Neural cell (in vitro differentiated cells): ENCODE measurements at regions not wholly inside any gene's neighbourhood (a gene's known extent, or its start where the extent isn't known, plus 50 kb on each side); places are given as distances from the start of the nearest gene placed in this dataset.

ENCODE experiments used
- CTCF ChIP-seq: fragments of 450-650 bp; IDR thresholded peaks from 2 replicates; pipeline ENCODE4 v1.5.1; 2014; ENCODE audit warnings: antibody characterized with exemption, mild to moderate bottlenecking, moderate library complexity; ENCODE audit not compliant: poor library complexity, severe bottlenecking
- EZH2 ChIP-seq: fragments of 200-600, 300-800 bp; shearing (Covaris generic), sonication (generic); IDR thresholded peaks from 2 replicates; pipeline ENCODE4 v1.6.1; 2014; ENCODE audit warnings: antibody characterized with exemption, low read length, borderline replicate concordance, mild to moderate bottlenecking; ENCODE audit not compliant: insufficient read depth, poor library complexity, severe bottlenecking
- POLR2AphosphoS5 ChIP-seq: IDR thresholded peaks from 2 replicates; pipeline ENCODE4 v1.6.1; 2012
- RAD21 ChIP-seq: fragments of 450-650 bp; conservative IDR thresholded peaks from 2 replicates; pipeline ENCODE4 v1.6.1; 2014; ENCODE audit warnings: antibody characterized with exemption, mild to moderate bottlenecking, moderate library complexity
- SMC3 ChIP-seq: fragments of 450-650 bp; conservative IDR thresholded peaks from 2 replicates; pipeline ENCODE4 v1.6.1; 2014; ENCODE audit warnings: antibody characterized with exemption, mild to moderate bottlenecking, moderate library complexity; ENCODE audit not compliant: poor library complexity
- TAF1 ChIP-seq: IDR thresholded peaks from 2 replicates; pipeline ENCODE4 v1.6.1; 2012; ENCODE audit warnings: low read depth
- TF ChIP-seq, protein P1 (sequence below): IDR thresholded peaks from 2 replicates; pipeline ENCODE4 v1.6.1; 2012; ENCODE audit warnings: borderline replicate concordance

GRCh38 chr5:71778678-71779276 is 59.7 kb downstream of the CARTPT start:
- peak; percentile 63 for TF ChIP-seq POLR2AphosphoS5
- TF ChIP-seq CTCF: peak; percentile 98
- peak; percentile 97 for TF ChIP-seq SMC3
- TF ChIP-seq, protein P1, sequence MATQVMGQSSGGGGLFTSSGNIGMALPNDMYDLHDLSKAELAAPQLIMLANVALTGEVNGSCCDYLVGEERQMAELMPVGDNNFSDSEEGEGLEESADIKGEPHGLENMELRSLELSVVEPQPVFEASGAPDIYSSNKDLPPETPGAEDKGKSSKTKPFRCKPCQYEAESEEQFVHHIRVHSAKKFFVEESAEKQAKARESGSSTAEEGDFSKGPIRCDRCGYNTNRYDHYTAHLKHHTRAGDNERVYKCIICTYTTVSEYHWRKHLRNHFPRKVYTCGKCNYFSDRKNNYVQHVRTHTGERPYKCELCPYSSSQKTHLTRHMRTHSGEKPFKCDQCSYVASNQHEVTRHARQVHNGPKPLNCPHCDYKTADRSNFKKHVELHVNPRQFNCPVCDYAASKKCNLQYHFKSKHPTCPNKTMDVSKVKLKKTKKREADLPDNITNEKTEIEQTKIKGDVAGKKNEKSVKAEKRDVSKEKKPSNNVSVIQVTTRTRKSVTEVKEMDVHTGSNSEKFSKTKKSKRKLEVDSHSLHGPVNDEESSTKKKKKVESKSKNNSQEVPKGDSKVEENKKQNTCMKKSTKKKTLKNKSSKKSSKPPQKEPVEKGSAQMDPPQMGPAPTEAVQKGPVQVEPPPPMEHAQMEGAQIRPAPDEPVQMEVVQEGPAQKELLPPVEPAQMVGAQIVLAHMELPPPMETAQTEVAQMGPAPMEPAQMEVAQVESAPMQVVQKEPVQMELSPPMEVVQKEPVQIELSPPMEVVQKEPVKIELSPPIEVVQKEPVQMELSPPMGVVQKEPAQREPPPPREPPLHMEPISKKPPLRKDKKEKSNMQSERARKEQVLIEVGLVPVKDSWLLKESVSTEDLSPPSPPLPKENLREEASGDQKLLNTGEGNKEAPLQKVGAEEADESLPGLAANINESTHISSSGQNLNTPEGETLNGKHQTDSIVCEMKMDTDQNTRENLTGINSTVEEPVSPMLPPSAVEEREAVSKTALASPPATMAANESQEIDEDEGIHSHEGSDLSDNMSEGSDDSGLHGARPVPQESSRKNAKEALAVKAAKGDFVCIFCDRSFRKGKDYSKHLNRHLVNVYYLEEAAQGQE: no peak
- TF ChIP-seq TAF1: no peak
- no peak for TF ChIP-seq EZH2
- TF ChIP-seq RAD21: peak; percentile 100
